ENCODE measurements at regions not wholly inside any gene's neighbourhood (a gene's known extent, or its start where the extent isn't known, plus 50 kb on each side); places are given as distances from the start of the nearest gene placed in this dataset.
A peak's percentile ranks its signal among the peaks of the same experiment; 100 is the strongest.

- H3K27ac ChIP-seq (ENCODE audit: insufficient read depth, low read length) = no peak overlapping the region
- no peaks in the 10 kb centered on the region for H3K27me3 ChIP-seq (ENCODE audit: control insufficient read depth, insufficient read depth, low read length)
- DNase-seq (ENCODE audit: low read depth in 2 of 2) = no peak
- no peaks in the 10 kb centered on the region for H3K9me3 ChIP-seq (ENCODE audit: control insufficient read depth, insufficient read depth, low read depth, low read length)
- H3K79me2 ChIP-seq (ENCODE audit: control insufficient read depth, insufficient read depth, low read length) = no peaks in the 10 kb centered on the region
- no peaks in the 10 kb centered on the region for H3K4me1 ChIP-seq (ENCODE audit: control insufficient read depth, extremely low read depth, insufficient read depth, low read length)
- no peak for TF ChIP-seq EZH2 (IDR thresholded peaks at IDR 0.05; ENCODE audit: low read length, missing control alignments)
- TF ChIP-seq, protein P1, sequence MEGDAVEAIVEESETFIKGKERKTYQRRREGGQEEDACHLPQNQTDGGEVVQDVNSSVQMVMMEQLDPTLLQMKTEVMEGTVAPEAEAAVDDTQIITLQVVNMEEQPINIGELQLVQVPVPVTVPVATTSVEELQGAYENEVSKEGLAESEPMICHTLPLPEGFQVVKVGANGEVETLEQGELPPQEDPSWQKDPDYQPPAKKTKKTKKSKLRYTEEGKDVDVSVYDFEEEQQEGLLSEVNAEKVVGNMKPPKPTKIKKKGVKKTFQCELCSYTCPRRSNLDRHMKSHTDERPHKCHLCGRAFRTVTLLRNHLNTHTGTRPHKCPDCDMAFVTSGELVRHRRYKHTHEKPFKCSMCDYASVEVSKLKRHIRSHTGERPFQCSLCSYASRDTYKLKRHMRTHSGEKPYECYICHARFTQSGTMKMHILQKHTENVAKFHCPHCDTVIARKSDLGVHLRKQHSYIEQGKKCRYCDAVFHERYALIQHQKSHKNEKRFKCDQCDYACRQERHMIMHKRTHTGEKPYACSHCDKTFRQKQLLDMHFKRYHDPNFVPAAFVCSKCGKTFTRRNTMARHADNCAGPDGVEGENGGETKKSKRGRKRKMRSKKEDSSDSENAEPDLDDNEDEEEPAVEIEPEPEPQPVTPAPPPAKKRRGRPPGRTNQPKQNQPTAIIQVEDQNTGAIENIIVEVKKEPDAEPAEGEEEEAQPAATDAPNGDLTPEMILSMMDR (conservative IDR thresholded peaks at IDR 0.05 in 1 of 2, IDR thresholded peaks at IDR 0.05 in 1 of 2; ENCODE audit: low read depth in 1 of 2, low read length in 2 of 2) = no peak
- no peaks in the 10 kb centered on the region for H3K36me3 ChIP-seq (ENCODE audit: control insufficient read depth, insufficient read depth, low read length)
- no peak overlapping the region for H2AFZ ChIP-seq (ENCODE audit: low read length)
- H3K9ac ChIP-seq (ENCODE audit: insufficient read depth, low read length) = no peak overlapping the region
- no peaks in the 10 kb centered on the region for H4K20me1 ChIP-seq (ENCODE audit: control insufficient read depth, extremely low read depth, insufficient read depth, low read length)
- H3K4me3 ChIP-seq (replicated peaks in 1 of 4; ENCODE audit: control extremely low read depth in 1 of 4, insufficient read depth in 1 of 4, low read depth in 3 of 4, low read length in 4 of 4) = no peak overlapping the region
- no peak overlapping the region for H3K4me2 ChIP-seq (ENCODE audit: extremely low read depth, insufficient read depth, low read length)
These were observed 105.0 kb upstream of the CCDC150 start for GRCh38 chr2:196534495-196534894.

GRCh38 chr2:196535061-196535460 lies 104.5 kb upstream of the CCDC150 start:
- no peak for DNase-seq (ENCODE audit: low read depth in 2 of 2)
- Histone ChIP-seq H2AFZ (ENCODE audit: low read length) (no peak overlapping the region), H3K4me3 (replicated peaks in 1 of 4; ENCODE audit: control extremely low read depth in 1 of 4, insufficient read depth in 1 of 4, low read depth in 3 of 4, low read length in 4 of 4) (no peak overlapping the region), H3K9me3 (ENCODE audit: control insufficient read depth, insufficient read depth, low read depth, low read length) (no peaks in the 10 kb centered on the region), H3K4me1 (ENCODE audit: control insufficient read depth, extremely low read depth, insufficient read depth, low read length) (no peaks in the 10 kb centered on the region), H3K9ac (ENCODE audit: insufficient read depth, low read length) (no peak overlapping the region), H3K27ac (ENCODE audit: insufficient read depth, low read length) (no peak overlapping the region), H4K20me1 (ENCODE audit: control insufficient read depth, extremely low read depth, insufficient read depth, low read length) (no peaks in the 10 kb centered on the region), H3K36me3 (ENCODE audit: control insufficient read depth, insufficient read depth, low read length) (no peaks in the 10 kb centered on the region), H3K27me3 (ENCODE audit: control insufficient read depth, insufficient read depth, low read length) (no peaks in the 10 kb centered on the region), H3K79me2 (ENCODE audit: control insufficient read depth, insufficient read depth, low read length) (no peaks in the 10 kb centered on the region), H3K4me2 (ENCODE audit: extremely low read depth, insufficient read depth, low read length) (no peak overlapping the region)
- TF ChIP-seq, protein P1 (conservative IDR thresholded peaks at IDR 0.05 in 1 of 2, IDR thresholded peaks at IDR 0.05 in 1 of 2; ENCODE audit: low read depth in 1 of 2, low read length in 2 of 2) = no peak
- no peak for TF ChIP-seq EZH2 (IDR thresholded peaks at IDR 0.05; ENCODE audit: low read length, missing control alignments)

DNA sequence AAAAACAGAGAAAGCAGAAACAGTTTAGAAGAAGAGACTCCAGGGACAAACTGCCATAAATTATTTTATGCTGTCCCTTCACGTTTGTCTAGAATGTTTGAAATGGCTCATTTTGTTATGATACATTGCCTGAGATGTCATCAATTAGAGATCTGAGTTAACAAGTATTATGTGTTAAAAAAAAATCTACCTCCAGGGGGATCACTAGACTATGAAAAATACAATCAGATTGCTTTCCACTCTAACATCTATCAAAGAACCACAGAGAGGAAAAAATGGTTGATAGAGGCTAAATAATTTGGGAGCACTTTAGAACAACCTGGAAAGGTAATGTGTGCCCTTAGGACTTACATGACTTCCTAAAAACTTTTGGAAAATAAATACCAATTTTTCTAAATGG lies 103.8 kb upstream of the CCDC150 start:
- H3K9ac ChIP-seq (ENCODE audit: insufficient read depth, low read length) = no peak overlapping the region
- no peaks in the 10 kb centered on the region for H4K20me1 ChIP-seq (ENCODE audit: control insufficient read depth, extremely low read depth, insufficient read depth, low read length)
- no peak overlapping the region for H3K27ac ChIP-seq (ENCODE audit: insufficient read depth, low read length)
- TF ChIP-seq, protein P1 (conservative IDR thresholded peaks at IDR 0.05 in 1 of 2, IDR thresholded peaks at IDR 0.05 in 1 of 2; ENCODE audit: low read depth in 1 of 2, low read length in 2 of 2) = no peak
- no peak for TF ChIP-seq EZH2 (IDR thresholded peaks at IDR 0.05; ENCODE audit: low read length, missing control alignments)
- H3K4me3 ChIP-seq (replicated peaks in 1 of 4; ENCODE audit: control extremely low read depth in 1 of 4, insufficient read depth in 1 of 4, low read depth in 3 of 4, low read length in 4 of 4) = no peak overlapping the region
- H3K36me3 ChIP-seq (ENCODE audit: control insufficient read depth, insufficient read depth, low read length) = no peaks in the 10 kb centered on the region
- DNase-seq (ENCODE audit: low read depth in 2 of 2) = peak in 1 of 2 donors; percentile 1
- no peak overlapping the region for H3K4me2 ChIP-seq (ENCODE audit: extremely low read depth, insufficient read depth, low read length)
- H2AFZ ChIP-seq (ENCODE audit: low read length) = no peak overlapping the region
- H3K79me2 ChIP-seq (ENCODE audit: control insufficient read depth, insufficient read depth, low read length) = no peaks in the 10 kb centered on the region
- H3K4me1 ChIP-seq (ENCODE audit: control insufficient read depth, extremely low read depth, insufficient read depth, low read length) = no peaks in the 10 kb centered on the region
- no peaks in the 10 kb centered on the region for H3K27me3 ChIP-seq (ENCODE audit: control insufficient read depth, insufficient read depth, low read length)
- no peaks in the 10 kb centered on the region for H3K9me3 ChIP-seq (ENCODE audit: control insufficient read depth, insufficient read depth, low read depth, low read length)
